IgD-negative memory B cell (primary cell): ENCODE measurements at regions not wholly inside any gene's neighbourhood (a gene's known extent, or its start where the extent isn't known, plus 50 kb on each side); places are given as distances from the start of the nearest gene placed in this dataset.
A peak's percentile ranks its signal among the peaks of the same experiment; 100 is the strongest.
"Not testable (repeated sequence)": the region's sequence is repeated elsewhere in the genome, so short reads cannot be mapped to it uniquely, and the experiment has no call there.

Source experiments
- H3K27ac Mint-ChIP-seq, 3 donors: one replicate each; pipeline ENCODE4 v1.8.0; 2020 to 2022; ENCODE audit warnings: mild to moderate bottlenecking in 3 of 3, mixed read lengths in 3 of 3, moderate library complexity in 1 of 3
- H3K27me3 Mint-ChIP-seq: one replicate; pipeline ENCODE4 v1.8.0; 2021; ENCODE audit warnings: mixed read lengths
- H3K36me3 Mint-ChIP-seq: one replicate; pipeline ENCODE4 v1.8.0; 2020; ENCODE audit warnings: mild to moderate bottlenecking, mixed read lengths
- H3K4me1 Mint-ChIP-seq, 3 donors: one replicate each; pipeline ENCODE4 v1.8.0; 2020 to 2022; ENCODE audit warnings: mixed read lengths in 3 of 3, mild to moderate bottlenecking in 1 of 3
- H3K4me3 Mint-ChIP-seq, 4 donors: one replicate each; pipeline ENCODE4 v1.8.0; 2020 to 2022; ENCODE audit warnings: mild to moderate bottlenecking in 4 of 4, mixed read lengths in 4 of 4, moderate library complexity in 3 of 4
- H3K9me3 Mint-ChIP-seq, 3 donors: one replicate each; pipeline ENCODE4 v1.8.0; 2020 to 2021; ENCODE audit warnings: mixed read lengths in 3 of 3, mild to moderate bottlenecking in 1 of 3

DNA sequence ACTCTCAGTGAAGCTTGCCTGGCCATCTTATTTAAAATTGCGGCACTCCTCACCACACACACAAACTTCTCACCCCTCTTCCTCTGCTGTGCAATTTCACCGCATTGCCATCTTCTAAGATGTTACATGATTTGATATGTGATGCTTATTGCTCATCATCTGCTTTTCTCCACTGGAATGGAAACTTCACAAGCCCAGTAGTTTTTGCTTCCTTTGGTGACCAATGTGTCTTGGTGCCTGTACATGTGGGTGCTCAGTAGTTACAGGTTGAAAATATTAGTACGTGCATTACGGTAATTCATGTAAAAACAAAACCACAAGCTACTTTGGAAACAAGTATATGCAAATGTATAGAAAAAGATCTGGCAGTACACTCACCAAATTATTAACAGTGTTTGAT lies 99.2 kb downstream of the SPDYE17 start:
- not testable (repeated sequence) for H3K36me3 Mint-ChIP-seq, H3K27ac Mint-ChIP-seq, H3K9me3 Mint-ChIP-seq, H3K4me1 Mint-ChIP-seq, H3K4me3 Mint-ChIP-seq
- H3K27me3 Mint-ChIP-seq = peaks cover 11% of the 10 kb centered on the region

DNA sequence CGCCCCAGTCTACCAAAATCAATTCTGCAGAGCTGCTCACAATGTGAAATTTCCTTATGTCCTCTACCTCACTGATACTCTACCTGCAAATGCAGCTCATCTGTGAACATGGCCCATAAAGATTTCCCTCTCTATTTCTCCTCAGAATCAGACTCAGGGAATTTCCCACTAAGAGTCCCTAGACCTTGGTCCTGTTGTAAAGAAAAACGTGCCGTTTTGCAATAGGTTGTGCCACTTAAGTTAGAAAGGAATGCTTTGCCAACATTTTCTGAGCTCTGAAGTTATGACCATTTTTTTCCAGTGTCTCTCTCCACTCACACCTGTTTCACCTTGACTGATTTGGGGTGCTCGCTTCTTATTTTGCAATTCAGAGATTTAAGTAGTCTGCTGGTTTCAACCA lies 100.7 kb downstream of the SPDYE17 start:
- H3K36me3 Mint-ChIP-seq, H3K9me3 Mint-ChIP-seq, H3K4me3 Mint-ChIP-seq, H3K4me1 Mint-ChIP-seq, H3K27ac Mint-ChIP-seq: not testable (repeated sequence)
- peaks cover 10% of the 10 kb centered on the region for H3K27me3 Mint-ChIP-seq

DNA sequence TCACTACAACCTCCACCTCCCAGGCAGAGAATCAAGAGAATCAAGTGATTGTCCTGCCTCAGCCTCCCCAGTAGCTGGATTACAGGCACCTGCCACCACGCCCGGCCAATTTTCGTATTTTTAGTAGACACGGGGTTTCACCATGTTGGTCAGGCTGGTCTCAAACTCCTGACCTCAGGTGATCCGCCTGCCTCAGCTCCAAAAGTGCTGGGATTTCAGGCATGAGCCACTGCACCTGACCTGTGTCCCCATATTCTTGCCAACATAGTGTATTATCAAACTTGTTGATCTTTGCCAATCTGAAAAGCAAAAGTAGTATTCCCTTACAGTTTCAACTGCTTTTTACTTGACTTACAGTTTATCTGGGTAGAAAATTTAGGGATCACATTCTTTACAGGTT lies 101.7 kb downstream of the SPDYE17 start:
- H3K4me1 Mint-ChIP-seq, H3K27ac Mint-ChIP-seq, H3K4me3 Mint-ChIP-seq, H3K9me3 Mint-ChIP-seq, H3K36me3 Mint-ChIP-seq: not testable (repeated sequence)
- H3K27me3 Mint-ChIP-seq = peaks cover 11% of the 10 kb centered on the region

DNA sequence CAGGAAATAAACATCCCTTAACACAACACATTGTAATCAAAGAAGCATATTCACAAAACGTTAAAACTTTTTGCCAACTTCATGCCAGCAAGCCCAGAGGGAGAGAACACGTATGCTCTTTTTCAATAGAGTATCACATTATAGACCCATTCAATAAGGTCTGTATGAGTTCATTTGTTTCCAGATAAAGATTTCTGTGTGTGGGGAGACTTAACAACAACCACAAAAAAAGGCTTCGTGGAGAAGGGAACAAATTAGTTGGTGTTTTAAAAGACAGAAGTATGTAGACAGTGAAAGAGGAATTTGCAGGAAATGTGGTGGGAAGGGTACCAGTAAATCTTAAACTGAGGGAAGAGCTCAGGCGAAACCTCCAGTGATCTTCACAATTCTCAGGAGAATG lies 103.4 kb downstream of the SPDYE17 start:
- H3K36me3 Mint-ChIP-seq, H3K4me3 Mint-ChIP-seq, H3K4me1 Mint-ChIP-seq, H3K9me3 Mint-ChIP-seq, H3K27ac Mint-ChIP-seq: not testable (repeated sequence)
- H3K27me3 Mint-ChIP-seq = peaks cover 15% of the 10 kb centered on the region

DNA sequence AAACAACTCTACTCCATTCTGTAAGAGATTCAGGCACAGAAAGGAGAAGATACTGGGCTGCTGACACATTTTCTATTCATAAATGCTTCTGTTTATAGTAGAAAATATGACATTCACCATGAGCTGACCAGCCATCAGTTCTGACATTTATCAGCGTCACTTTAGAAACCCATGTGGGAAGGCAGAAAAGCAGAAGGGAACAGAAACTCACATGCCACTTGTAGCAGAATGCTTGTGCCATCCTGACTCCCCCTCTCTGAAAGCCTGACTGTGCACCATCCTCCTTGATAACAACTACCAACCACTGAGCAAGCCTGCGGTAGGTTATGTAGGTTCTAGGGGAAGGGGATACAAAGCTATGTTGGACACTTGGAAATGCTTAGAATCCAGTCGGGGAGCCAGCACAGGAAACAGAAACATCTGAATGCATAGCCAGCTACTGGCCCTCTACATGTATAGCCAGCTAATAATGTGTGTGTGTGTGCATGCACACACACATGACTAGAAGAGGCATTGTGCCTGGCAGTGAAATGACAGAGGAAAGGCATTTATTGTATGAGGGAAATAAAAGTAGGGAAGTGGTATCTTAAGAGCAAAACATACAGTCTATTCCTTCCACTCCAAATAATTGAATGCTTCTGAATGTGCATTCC lies 104.3 kb downstream of the SPDYE17 start:
- Mint-ChIP-seq H3K4me3 (peak overlapping the region in 1 of 4 donors; percentile 27), H3K27me3 (peaks cover 15% of the 10 kb centered on the region)
- H3K4me1 Mint-ChIP-seq, H3K9me3 Mint-ChIP-seq, H3K36me3 Mint-ChIP-seq, H3K27ac Mint-ChIP-seq: not testable (repeated sequence)

DNA sequence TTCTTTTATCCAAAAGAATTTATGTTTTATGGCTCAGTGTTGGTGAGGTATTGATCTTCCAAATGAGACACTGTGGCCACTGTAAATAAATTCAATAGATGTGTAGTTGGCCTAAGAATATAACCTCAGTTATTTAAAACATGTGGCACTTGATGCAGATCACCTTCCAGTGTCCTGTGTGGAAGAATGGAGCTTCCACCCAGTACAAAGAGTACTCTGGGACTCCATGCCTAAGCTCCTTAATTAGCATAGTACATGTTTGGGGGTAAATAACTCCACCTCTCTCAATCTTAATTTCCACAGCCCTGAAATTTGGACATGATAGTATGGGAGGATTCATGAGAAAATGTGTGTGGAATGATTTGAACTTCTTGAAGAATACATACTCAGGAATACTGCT lies 105.7 kb downstream of the SPDYE17 start:
- peaks cover 18% of the 10 kb centered on the region for H3K27me3 Mint-ChIP-seq
- H3K4me1 Mint-ChIP-seq, H3K4me3 Mint-ChIP-seq, H3K27ac Mint-ChIP-seq, H3K36me3 Mint-ChIP-seq, H3K9me3 Mint-ChIP-seq: not testable (repeated sequence)

DNA sequence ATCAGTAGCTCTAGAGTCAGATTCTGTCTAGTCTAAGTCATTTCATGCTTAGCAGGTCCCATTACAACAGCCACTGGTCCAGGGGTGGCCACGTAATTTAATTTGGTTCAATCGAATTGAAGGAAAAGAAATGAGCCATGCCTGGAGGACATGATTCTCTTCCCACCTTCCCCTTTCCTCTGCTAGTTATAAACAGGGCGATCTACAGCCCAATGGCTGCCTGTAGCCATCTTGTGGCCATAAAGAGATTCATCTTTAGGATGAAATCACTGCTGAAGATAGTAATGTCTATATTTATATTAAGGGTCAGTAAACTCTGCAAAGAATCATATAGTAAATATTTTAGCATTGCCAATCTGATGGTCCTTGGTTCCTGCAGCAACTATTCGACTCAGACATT lies 107.4 kb downstream of the SPDYE17 start:
- H3K9me3 Mint-ChIP-seq, H3K4me3 Mint-ChIP-seq, H3K36me3 Mint-ChIP-seq, H3K27ac Mint-ChIP-seq, H3K4me1 Mint-ChIP-seq: not testable (repeated sequence)
- peaks cover 15% of the 10 kb centered on the region for H3K27me3 Mint-ChIP-seq

DNA sequence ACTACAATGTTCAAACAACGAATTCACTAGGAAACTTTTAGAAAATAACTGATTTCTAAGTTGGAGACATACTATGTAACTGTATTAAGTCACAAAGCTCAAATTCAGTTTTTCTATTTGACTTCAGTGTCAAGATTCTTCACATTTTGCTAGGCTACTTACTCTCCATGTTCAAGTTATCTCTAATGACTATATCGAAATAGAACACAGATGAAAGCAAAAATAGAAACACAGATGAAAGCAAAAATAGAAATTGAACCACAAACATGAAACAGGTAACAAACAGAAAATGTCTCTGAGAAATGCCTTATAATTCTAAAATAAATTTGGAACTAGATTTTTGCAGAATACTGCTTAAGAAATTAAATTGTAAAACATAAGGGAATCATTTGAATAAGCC lies 113.5 kb downstream of the SPDYE17 start:
- not testable (repeated sequence) for H3K9me3 Mint-ChIP-seq, H3K27ac Mint-ChIP-seq, H3K4me3 Mint-ChIP-seq, H3K27me3 Mint-ChIP-seq, H3K36me3 Mint-ChIP-seq, H3K4me1 Mint-ChIP-seq

DNA sequence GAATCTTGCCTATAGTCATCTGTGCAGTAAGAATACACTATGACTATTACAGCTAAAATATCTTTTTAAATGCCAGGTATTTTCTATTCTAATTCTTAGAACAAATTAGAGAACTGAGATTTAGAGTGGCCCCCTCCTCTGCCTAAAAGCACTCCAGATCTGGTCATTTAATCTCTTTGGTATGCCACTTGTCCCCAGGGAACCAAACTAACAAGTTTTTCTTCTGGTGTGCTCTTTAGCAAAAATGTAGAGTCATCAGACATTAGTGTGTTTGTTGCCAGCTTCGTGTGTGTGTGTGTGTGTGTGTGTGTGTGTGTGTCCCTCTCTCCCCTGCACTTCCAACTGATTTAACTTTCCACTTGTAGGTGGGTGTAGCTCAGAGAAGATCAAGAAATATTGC lies 117.8 kb downstream of the SPDYE17 start:
- H3K4me3 Mint-ChIP-seq, H3K4me1 Mint-ChIP-seq, H3K36me3 Mint-ChIP-seq: not testable (repeated sequence)

DNA sequence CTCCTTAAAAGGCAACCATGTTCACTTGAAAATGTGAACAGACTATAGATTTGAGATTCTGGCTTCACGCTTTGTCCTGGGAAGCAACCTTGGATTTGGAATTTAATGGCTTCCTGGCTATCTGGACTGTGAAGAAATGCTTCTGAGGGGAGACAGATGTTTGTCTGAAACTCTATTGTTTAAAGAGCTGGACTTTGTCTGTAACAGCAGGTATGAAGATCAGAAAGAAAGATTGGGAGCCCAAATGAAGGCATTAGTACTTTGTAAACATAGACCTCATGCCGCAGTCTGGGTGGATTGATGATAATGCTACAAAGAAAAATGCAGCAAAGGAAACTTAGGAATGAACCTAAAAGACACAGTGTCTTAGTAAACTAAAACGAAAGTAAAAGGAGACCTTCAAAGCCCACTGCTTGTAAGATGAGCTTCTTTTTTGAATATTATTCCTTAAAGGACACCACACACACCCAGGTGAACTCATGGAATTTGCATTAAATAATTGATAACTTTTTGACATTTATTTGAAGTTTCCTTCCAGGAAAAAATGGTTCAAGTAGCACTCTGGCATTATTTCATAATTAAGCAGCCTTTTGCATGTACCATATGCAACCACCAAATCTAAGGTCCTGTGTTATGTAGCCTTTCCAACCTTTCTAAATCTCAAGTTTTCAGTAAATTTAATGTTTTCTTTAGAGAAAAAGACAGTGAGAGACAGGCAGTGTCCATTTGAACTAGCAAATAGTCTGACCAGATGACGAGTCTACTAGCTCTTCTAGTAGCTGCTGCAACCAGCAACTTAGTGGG lies 119.9 kb downstream of the SPDYE17 start:
- not testable (repeated sequence) for H3K27me3 Mint-ChIP-seq, H3K4me1 Mint-ChIP-seq, H3K9me3 Mint-ChIP-seq, H3K27ac Mint-ChIP-seq, H3K36me3 Mint-ChIP-seq
- H3K4me3 Mint-ChIP-seq = peak overlapping the region in 1 of 4 donors; percentile 43

More for the DNA sequence above, 117.8 kb downstream of the SPDYE17 start:
- not testable (repeated sequence) for H3K9me3 Mint-ChIP-seq, H3K27me3 Mint-ChIP-seq, H3K27ac Mint-ChIP-seq

DNA sequence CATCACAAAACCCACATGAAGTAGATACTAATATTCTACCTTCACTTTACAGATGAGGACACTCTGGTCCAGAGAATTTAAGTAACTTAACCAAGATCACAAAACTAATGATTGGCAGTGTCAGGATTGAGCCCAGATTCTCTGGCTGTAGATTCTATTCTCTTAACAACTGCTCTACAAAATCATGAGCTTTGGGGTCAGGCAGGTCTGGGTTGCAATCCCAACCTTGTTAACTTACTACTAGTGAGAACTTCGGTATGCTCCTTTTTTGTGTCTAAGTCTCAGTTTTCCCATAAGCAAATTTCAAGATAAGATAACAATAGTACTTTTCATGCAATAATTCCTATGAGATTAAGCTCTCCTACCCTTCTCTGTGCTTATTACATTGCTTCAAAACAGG lies 127.5 kb downstream of the SPDYE17 start:
- H3K27ac Mint-ChIP-seq, H3K27me3 Mint-ChIP-seq, H3K36me3 Mint-ChIP-seq, H3K9me3 Mint-ChIP-seq, H3K4me3 Mint-ChIP-seq, H3K4me1 Mint-ChIP-seq: not testable (repeated sequence)

DNA sequence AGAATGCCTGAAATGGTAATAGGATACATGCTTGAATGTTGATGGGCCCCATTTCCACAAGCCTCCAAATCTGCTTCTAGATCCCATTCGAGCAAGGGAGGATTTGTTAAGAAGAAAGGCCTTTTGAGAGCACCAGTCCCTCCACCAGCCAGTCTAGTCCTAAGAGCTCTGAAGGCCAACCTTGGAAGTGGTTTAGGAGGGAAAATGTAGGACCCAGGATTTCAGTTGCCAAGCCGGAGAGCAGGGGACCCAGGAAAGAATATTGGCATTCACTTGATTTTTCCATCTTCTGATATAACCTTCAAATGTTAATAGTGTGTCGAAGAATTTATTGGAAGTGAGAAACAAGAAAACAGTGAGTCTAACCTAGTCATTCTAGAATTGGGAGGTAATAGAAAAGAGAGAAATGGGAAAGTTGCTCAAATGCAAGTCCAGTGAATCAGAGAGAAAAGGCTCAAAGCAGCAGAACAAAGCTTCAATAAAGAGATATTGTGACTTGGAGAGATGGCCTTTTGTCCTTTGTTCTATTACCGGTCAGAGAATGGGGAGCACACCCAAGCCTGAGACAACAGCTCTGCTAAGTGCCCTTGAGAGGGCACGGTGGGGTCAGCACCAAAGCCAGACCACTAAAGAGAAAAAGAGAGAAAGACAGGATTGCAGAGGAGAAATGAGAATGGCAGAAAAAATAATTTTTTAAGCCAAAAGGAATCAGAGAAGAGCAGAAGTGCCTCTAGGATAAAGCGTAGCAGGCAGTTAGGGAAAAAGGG lies 130.0 kb downstream of the SPDYE17 start:
- H3K27ac Mint-ChIP-seq, H3K36me3 Mint-ChIP-seq, H3K27me3 Mint-ChIP-seq, H3K4me3 Mint-ChIP-seq, H3K4me1 Mint-ChIP-seq, H3K9me3 Mint-ChIP-seq: not testable (repeated sequence)

DNA sequence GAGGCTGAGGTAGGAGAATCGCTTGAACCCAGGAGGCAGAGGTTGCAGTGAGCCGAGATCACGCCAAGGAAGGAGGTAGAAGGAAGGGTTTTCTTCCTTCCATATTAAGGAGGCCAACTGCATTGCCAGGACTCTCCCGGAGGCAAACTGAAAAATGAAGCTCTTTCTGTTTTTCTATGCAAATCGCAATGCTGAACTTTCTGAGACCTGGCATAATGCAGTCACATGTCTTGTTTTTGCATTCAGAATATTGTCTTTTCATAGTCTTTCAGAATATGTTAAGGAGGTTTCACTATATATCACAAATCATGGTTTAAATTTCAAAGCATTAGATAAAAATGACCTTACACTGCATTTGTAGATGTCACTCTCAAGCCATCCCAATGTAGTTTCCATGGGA lies 133.4 kb downstream of the SPDYE17 start:
- H3K4me3 Mint-ChIP-seq, H3K36me3 Mint-ChIP-seq, H3K27me3 Mint-ChIP-seq, H3K4me1 Mint-ChIP-seq, H3K9me3 Mint-ChIP-seq, H3K27ac Mint-ChIP-seq: not testable (repeated sequence)

DNA sequence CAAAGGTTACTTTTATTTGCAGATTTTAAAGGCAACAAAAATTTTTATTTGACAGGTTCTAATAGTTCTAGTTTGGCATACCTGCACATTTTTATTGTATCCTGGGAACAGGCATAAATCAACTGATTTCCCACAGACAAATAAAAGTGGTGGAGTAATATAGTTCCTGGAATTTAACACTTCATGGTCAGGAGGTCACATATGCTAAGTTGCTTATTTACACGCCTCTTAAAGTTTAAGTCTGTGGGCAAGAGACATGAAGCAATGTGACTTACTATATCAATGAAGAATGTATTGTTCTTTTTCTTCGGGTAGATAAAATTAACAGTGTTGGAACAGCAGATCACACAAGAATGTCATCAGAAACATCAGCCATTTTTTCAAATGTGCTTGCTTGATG lies 135.2 kb downstream of the SPDYE17 start:
- H3K4me1 Mint-ChIP-seq, H3K27ac Mint-ChIP-seq, H3K9me3 Mint-ChIP-seq, H3K27me3 Mint-ChIP-seq, H3K36me3 Mint-ChIP-seq, H3K4me3 Mint-ChIP-seq: not testable (repeated sequence)

DNA sequence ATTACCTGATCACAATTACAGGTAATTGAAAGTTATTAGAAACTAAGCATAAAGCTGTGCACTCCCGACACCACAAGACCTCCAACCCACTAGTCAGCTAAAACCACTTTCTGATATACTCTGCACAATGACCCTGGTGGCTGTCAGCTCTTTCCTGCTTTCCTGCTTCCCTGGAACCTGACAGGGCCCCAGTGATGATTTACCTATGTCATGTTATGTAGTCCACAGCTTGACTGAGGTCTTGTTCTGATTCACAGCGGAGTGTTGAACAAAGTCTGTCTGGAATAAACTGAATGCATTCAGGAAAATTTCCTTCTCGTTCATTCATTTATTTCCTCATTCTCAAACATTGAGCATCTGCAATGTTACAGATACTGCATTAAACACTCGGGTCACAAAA lies 136.5 kb downstream of the SPDYE17 start:
- H3K9me3 Mint-ChIP-seq, H3K4me3 Mint-ChIP-seq, H3K27ac Mint-ChIP-seq, H3K36me3 Mint-ChIP-seq, H3K4me1 Mint-ChIP-seq, H3K27me3 Mint-ChIP-seq: not testable (repeated sequence)

DNA sequence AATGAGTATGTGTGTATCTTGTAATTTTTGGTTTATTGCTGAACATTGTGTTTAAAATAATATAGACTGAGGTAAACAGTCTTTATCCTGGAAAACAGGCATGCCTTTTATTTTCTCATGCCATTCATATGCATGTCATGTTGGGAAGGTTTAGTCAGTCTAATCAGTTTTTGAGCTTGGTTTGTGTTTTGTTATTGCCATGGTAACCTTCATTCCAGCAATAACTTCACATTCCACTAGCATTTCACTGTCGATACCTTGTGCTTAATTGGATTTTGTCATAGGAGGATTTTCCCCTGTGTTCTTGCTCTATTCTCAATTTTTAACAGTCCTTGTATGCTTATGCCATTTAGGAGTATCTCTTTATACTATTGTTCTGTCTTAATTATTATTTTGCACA lies 140.4 kb downstream of the SPDYE17 start:
- H3K4me3 Mint-ChIP-seq, H3K27ac Mint-ChIP-seq, H3K9me3 Mint-ChIP-seq, H3K4me1 Mint-ChIP-seq, H3K27me3 Mint-ChIP-seq, H3K36me3 Mint-ChIP-seq: not testable (repeated sequence)
